ENCODE measurements at regions not wholly inside any gene's neighbourhood (a gene's known extent, or its start where the extent isn't known, plus 50 kb on each side); places are given as distances from the start of the nearest gene placed in this dataset.
"Not testable (repeated sequence)": the region's sequence is repeated elsewhere in the genome, so short reads cannot be mapped to it uniquely, and the experiment has no call there.

DNA sequence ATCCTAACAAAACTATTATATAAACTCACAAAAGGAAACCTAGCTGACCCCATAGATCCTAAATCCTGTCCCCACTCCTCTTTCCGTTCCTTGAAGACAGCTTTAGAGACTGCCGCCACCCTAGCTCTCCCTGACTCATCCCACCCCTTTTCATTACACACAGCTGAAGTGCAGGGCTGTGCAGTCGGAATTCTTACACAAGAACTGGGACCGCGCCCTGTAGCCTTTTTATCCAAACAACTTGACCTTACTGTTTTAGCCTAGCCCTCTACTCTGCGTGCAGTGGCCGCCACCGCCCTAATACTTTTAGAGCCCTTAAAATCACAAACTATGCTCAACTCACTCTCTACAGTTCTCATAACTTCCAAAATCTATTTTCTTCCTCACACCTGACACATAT, 264.0 kb downstream of the SMARCA2 start:
- DNase-seq: not testable (repeated sequence)

DNA sequence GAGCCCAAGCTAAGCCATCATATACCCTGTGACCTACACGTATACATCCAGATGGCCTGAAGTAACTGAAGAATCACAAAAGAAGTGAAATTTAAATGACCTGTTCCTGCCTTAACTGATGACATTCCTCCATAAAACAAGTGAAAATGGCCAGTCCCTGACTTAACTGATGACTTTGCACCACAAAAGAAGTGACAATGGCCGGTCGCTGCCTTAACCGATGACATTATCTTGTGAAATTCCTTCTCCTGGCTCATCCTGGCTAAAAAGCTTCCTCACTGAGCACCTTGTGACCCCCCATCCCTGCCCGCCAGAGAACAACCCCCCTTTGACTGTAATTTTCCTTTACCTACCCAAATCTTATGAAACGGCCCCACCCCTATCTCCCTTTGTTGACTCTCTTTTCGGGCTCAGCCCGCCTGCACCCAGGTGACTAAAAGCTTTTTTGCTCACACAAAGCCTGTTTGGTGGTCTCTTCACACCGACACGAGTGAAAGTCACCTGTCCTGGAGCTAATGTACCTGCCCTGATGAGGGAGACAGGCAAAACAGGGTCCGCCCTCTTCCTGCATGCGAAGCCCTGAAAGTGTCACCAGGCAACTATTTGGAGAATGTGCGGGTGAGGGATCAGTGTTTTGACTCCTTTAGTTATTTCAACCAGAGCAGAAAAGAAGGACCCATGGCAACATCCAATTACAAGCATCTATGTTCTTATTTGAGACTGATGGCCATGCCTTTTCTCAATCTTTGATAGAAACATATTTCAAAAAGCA, 266.1 kb downstream of the SMARCA2 start:
- no peak for DNase-seq

DNA sequence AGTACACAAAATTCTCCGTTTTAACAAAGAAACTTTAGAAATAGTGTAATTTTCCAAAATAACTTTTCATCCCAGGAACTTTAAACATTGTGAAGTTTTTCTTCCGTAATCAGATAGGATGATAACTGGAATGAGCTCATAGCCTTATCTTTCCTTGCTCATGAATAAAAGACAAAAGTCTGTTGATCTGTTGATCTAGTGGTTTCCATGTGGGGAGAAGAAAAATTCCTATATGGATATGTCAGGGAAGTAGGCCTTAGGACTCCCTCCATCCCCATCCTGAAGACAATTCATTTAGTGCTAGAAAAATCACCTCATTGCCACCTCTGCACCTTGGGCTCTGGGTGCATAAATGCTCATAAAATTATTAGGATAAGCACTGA, 266.6 kb downstream of the SMARCA2 start:
- no peak for DNase-seq

- no peak for DNase-seq
Measured at GRCh38 chr9:2284770-2285169, 269.6 kb downstream of the SMARCA2 start.

DNA sequence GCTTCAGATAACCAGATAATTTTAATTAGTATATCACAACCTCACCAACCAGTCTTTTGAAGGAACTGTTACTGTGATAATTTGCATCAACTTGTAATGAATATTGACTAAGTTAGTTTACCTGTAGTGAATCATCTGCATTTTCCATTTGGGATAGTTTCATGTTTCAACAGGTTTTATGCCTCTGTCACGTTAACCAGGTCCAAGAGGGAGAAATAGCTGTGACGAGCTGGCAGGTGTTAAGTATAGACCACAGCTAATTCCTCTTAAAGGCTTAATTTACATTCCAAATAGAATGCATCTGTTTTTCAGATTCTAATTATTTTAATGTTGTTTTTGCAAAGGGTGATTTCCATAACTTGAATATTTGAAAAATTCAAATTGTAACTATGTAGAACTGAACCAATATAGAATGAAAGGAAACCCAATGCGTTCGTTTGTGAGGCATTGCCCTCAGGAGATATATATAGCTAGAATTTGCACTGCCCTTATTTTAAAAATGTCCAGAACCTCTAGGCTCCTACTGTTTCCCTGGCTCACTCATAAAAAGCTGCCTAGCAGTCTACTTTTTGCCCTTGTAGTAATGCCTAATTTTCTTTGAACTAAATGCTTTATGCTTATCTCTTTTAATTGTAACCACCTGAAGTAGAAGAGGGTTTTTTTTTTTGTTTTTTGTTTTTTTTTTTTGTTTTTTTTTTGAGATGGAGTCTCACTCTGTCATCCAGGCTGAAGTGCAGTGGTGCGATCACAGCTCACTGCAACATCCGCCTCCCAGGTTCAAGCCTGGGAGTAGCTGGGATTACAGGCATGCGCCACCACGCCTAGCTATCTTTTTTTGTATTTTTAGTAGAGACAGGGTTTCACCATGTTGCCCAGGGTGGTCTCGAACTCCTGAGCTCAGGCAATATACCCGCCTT, 270.5 kb downstream of the SMARCA2 start:
- DNase-seq: no peak

DNA sequence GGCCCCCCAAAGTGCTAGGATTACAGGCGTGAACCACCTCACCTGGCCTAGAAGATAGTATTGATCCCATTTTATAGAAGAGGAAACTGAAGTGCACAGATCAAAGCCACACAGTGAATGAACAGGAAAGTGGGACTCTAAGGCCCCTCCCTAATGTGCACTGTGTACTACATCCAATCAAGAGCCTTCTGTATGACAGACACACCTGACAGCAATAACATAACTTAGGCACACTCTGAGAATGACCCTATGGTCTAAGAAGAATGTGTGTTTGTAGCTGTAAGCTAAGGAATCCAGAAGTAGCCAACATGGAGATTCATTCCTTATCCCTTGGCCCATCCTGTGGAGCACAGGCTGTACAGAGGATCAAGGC, 271.2 kb downstream of the SMARCA2 start:
- DNase-seq: no peak

- no peak for DNase-seq
Measured at GRCh38 chr9:2286825-2287455, 271.8 kb downstream of the SMARCA2 start.

GRCh38 chr9:2288309-2288708, 273.2 kb downstream of the SMARCA2 start:
- no peak for DNase-seq

DNA sequence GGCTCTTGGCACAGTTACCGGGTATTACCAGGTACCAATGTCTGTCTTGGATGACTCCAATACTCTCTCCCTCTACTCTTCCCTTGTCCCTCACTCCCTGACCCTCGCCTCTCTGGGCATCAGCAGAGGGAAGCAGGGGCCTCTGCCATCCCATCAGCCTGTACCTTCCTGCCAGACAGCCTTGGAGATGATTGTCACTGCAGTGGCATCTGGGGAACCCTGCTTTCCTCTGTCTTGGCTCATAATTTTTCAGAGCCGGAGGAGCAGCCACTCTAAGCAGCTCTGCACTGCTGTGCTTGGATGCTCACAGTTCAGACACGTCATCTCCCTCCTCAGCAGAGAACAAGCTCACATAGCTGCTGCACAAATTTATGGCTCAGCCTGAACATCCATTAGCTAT, 274.1 kb downstream of the SMARCA2 start:
- DNase-seq: no peak

DNA sequence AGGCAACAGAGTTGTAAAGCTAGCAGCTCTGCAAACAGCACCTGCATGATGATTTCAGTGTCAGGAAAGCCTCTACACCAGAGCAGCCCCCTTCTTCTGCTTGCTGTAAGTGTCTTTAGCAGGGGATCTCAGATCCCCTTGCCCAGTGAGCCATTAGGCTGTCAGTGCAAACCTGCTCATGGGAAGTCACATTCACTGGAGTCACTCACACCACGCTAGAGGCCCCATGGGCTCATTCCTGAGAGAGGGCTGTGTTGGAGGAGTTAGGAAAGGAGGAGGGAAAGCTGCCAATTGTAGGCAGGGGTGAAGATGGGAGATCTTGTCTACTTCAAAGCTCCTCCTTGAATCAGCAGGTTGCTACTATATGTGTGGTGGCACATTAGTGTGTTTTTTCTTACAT, 275.2 kb downstream of the SMARCA2 start:
- no peak for DNase-seq

DNA sequence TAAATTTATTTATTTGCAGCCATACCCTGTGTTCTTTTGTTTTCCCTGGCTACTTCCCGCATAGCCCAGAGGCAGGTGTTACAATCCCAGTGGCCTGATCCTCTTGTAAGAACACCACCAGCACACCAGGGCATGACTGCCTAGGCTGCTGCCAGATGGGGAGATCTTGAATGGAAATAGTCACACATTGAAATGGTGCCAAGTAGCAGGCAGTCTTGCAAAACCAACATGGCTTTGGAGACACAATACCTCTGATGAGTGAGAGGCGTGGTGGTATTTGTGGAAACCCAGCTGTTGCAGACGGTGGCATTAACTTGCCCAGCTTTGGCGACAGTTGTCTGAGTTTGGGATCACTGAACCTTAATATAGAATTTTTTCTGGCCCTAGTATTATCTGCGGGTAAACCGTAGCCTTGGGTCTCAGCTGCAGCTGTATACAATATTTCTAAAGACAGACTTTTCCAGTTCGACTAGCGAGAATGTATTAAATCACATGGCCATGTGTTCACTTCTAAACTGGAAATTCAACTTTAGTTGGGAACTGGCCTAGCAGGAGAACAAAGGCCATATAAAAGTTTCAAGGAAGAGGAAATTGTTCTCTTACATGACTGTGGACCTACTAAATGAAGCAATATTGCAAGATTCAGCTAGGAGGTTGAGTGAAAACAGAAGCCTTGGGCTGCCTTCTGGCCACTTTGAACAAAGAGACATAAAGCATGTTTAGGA, 277.0 kb downstream of the SMARCA2 start:
- DNase-seq: no peak

DNA sequence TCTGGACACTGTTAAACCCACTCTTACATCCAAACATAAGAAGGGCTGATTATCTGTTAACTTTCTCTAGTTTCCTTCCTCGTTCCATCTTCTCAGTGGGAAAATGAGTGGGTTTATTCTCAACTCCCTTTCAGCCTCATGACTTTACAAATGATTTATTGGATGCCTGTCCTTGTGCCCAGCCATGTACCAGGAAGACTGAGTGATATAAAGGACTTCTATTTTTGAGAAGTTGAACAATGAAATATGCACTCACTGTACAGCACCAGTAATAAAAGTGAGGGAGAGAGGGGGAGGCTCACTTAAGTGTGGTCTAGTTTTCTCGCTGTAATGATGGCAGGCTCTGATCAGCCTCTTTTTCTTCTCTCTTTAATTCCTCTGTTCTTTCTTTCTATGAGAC, 277.6 kb downstream of the SMARCA2 start:
- DNase-seq: no peak

- no peak for DNase-seq
Measured at GRCh38 chr9:2297771-2298170, 282.6 kb downstream of the SMARCA2 start.

DNA sequence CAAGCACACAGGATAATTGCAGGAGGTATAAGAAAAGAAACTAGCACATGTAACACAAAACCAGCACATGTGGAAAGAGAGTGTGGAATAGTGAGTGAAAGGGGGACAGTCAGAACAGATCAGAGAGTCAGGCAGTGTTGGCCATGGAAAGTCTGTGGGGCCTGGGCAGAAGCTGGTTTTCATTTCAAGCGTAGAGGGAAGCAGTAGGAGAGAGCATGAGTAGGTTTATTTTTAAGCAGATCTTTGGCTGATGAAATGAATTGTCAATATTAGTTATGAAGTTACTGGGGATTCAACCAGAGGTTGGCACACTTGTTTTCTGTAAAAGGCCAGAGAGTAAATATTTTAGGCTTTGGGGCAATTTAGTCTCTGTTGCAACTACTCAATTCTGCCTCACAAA, 283.1 kb downstream of the SMARCA2 start:
- no peak for DNase-seq

GRCh38 chr9:2299156-2299842, 284.2 kb downstream of the SMARCA2 start:
- no peak for DNase-seq

- DNase-seq: no peak
Measured at GRCh38 chr9:2299843-2300205, 284.7 kb downstream of the SMARCA2 start.

GRCh38 chr9:2300325-2300724, 285.2 kb downstream of the SMARCA2 start:
- DNase-seq: no peak

DNA sequence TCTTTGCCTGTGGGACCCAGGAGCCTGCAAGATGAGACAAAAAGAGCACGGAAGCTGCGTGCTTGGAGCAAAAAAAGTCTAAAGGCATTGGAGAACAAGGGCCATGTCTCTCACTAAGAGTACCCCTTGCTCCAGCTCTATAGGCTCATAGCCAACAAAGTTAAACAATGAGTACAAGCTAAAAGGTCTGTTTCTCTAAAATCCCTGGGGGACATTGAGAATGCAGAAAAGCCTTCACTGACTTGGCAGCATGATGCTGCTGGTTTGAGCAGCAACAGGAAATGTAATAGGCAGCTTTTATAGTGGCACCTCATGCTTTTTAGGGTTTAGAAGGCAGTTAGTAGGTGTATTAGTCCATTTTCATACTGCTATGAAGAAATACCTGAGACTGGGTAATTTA, 287.5 kb downstream of the SMARCA2 start:
- no peak for DNase-seq

DNA sequence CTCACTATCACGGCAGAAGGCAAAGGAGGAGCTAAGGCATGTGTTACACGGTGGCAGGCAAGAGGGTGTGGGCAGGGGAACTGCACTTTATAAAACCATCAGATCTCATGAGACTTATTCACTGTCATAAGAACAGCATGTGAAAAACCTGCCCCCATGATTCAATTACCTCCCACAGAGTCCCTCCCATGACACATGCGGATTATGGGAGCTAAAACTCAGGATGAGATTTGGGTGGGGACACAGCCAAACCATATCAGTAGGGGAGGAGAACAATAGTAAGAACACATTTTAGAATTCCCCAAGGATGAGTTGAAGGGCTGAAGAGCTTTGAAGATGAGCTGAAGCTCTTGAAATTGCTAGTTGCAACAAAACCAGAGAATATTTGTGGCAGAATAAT, 287.9 kb downstream of the SMARCA2 start:
- DNase-seq: no peak

DNA sequence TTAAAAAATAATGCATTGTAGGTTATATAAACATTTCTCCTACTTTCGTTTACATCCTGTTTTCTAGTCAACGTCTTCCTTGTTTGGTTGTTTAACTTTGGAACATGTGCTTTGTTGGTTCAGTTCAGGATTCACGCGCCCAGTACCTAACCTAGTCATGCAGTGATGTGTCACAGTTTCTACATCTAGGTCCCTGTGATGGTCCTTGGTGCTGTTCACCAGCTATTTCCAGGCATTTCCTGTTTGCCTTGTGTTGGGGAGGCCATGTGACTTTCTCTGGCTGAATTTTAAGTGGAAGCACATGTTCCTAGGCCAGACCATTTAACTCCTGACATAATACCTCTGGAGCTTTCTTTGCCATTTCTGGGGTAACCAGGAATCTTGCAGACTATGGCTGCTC, 292.3 kb downstream of the SMARCA2 start:
- no peak for DNase-seq

DNA sequence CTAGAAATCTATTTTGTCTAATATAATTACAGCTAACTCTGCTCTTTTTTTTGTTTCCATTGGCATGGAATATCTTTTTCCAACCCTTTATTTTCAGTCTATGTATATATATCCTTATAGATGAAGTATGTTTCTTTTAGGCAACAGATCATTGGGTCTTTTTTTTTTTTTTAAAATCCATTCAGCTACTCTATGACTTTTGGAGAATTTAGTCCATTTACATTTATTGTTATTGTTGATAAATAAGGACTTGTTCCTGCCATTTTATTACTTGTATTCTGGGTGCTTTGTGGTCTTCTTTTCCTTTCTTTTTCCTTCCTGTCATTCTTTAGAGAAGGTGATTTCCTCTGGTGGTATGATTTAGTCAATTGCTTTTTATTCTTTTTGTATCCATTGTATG, 296.8 kb downstream of the SMARCA2 start:
- no peak for DNase-seq

DNA sequence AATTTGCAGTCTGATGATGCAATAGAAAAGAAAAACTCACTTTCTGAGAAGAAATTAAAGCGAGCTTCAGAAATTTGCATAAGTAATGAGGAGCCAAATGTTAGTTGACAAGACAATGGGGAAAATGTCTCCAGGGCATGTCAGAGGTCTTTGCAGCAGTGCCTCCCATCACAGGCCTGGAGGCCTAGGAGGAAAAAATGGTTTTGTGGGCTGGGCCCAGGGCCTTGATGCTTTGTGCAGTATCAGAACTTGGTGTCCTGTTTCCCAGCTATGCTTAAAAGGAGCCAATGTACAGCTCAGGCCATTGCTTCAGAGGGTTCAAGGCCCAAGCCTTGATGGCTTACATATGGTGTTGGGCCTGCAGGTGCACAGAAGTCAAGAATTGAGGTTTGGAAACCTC, 298.4 kb downstream of the SMARCA2 start:
- DNase-seq: no peak

DNA sequence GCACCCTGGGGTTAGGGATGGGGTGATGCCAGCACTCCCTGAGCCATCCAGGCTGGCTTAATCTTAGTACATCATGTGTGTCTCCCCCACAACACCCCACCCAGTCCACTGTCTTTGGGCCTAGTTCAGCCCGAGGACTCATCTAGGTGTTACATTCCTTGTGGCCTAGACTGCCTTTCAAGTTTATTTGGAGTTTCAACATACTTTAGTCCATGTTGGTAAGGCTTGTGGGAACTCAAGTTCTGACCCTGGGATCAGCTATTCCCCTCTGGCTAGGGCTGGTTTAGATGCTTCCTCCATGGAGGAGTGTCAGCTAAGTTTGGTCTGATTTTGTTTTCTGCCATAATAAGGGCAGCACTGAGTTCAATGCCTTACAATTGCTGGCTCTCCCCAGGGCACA, 302.4 kb downstream of the SMARCA2 start:
- no peak for DNase-seq
